H1 (cell line): ENCODE measurements at regions not wholly inside any gene's neighbourhood (a gene's known extent, or its start where the extent isn't known, plus 50 kb on each side); places are given as distances from the start of the nearest gene placed in this dataset.

Experiments
- CTCF ChIA-PET: fragments of 300-600 bp; sonication (Branson Sonifier 250); formaldehyde crosslinking; loops from one replicate; lab custom pipeline; 2021; ENCODE audit not compliant: partially characterized antibody; lab: Charles Lee
- POLR2A ChIA-PET: fragments of 300-600 bp; sonication (Branson Sonifier 250); formaldehyde crosslinking; loops from one replicate; lab custom pipeline; 2021; ENCODE audit warnings: inconsistent platforms; ENCODE audit not compliant: partially characterized antibody; lab: Charles Lee
- DNase-seq, 2 experiments: peaks; one replicate each; pipeline versions ENCODE4 v3.0.0 to v3.0.0-alpha.2; 2010 to 2022; ENCODE audit warnings: low spot score in 2 of 2, low read depth in 1 of 2, mixed read lengths in 1 of 2
- FAIRE-seq: peaks from 2 replicates; lab custom pipeline; 2011; peaks lifted over from hg19 to GRCh38; lab: Jason Lieb, UNC
- H2AFZ ChIP-seq: 2 replicates; pipeline ENCODE4 v1.8.1; 2012; ENCODE audit warnings: low read length, inconsistent platforms
- H2AK5ac ChIP-seq: 2 replicates; pipeline ENCODE4 v1.6.1; 2013; ENCODE audit warnings: low read depth, low read length
- H2BK120ac ChIP-seq: replicated peaks from 2 replicates; pipeline ENCODE3; 2013; ENCODE audit warnings: low read depth, low read length, inconsistent platforms
- H2BK12ac ChIP-seq: 2 replicates; pipeline ENCODE4 v1.6.1; 2013; ENCODE audit warnings: low read depth, low read length
- H2BK15ac ChIP-seq: 2 replicates; pipeline ENCODE4 v1.6.1; 2013; ENCODE audit warnings: low read length
- H2BK20ac ChIP-seq: 2 replicates; pipeline ENCODE4 v1.6.1; 2013; ENCODE audit warnings: low read length
- H2BK5ac ChIP-seq: 2 replicates; pipeline ENCODE4 v1.6.1; 2013; ENCODE audit warnings: low read depth, low read length
- H3K14ac ChIP-seq: 2 replicates; pipeline ENCODE4 v1.6.1; 2013; ENCODE audit warnings: inconsistent platforms; ENCODE audit not compliant: insufficient read length
- H3K18ac ChIP-seq: 2 replicates; pipeline ENCODE4 v1.6.1; 2013; ENCODE audit warnings: low read length; ENCODE audit errors: extremely low read depth
- H3K23ac ChIP-seq: 2 replicates; pipeline ENCODE4 v1.6.1; 2013; ENCODE audit warnings: inconsistent platforms; ENCODE audit not compliant: insufficient read length
- H3K23me2 ChIP-seq: 2 replicates; pipeline ENCODE4 v1.6.1; 2013; ENCODE audit warnings: low read depth, low read length
- H3K27ac ChIP-seq: 2 replicates; pipeline ENCODE4 v1.6.1; 2011; ENCODE audit warnings: low read depth, low read length, inconsistent platforms
- H3K27me3 ChIP-seq, 4 experiments: replicated peaks in 1 of 4; 1 replicate in 1 of 4; 2 replicates in 3 of 4; pipeline versions ENCODE4 v1.6.1 to v1.8.1; 2011 to 2013; ENCODE audit warnings: low read length in 3 of 4, mild to moderate bottlenecking in 3 of 4, inconsistent platforms in 2 of 4, mixed read lengths in 2 of 4, moderate library complexity in 1 of 4; ENCODE audit not compliant: control insufficient read depth in 3 of 4, insufficient read depth in 3 of 4; ENCODE audit errors: extremely low read depth in 1 of 4
- H3K36me3 ChIP-seq, 4 experiments: 2 replicates each; pipeline versions ENCODE4 v1.6.1 to v1.8.1; 2011 to 2013; ENCODE audit warnings: mild to moderate bottlenecking in 4 of 4, low read length in 3 of 4, moderate library complexity in 2 of 4, control low read depth in 1 of 4, inconsistent platforms in 1 of 4; ENCODE audit not compliant: insufficient read depth in 4 of 4, control insufficient read depth in 2 of 4
- H3K4ac ChIP-seq: replicated peaks from 2 replicates; pipeline ENCODE3; 2013; ENCODE audit warnings: low read length, low read depth, mixed read lengths, inconsistent platforms; ENCODE audit not compliant: insufficient read length
- H3K4me1 ChIP-seq, 4 experiments: replicated peaks in 1 of 4; 1 replicate in 1 of 4; 2 replicates in 3 of 4; pipeline versions ENCODE4 v1.6.1 to v1.8.1; 2011 to 2013; ENCODE audit warnings: low read length in 3 of 4, inconsistent platforms in 2 of 4, mixed read lengths in 1 of 4; ENCODE audit not compliant: insufficient read depth in 4 of 4, control insufficient read depth in 3 of 4
- H3K4me2 ChIP-seq, 2 experiments: 2 replicates each; pipeline versions ENCODE4 v1.6.1 to v1.8.1; 2011 to 2013; ENCODE audit warnings: low read depth in 2 of 2, low read length in 2 of 2, control low read depth in 1 of 2, inconsistent platforms in 1 of 2, mild to moderate bottlenecking in 1 of 2; ENCODE audit not compliant: insufficient read depth in 1 of 2
- H3K4me3 ChIP-seq, 4 experiments: fragments of 200-600, 300-600 bp in 1 of 4; sonication (generic), shearing (Covaris generic), sonication (Bioruptor Twin) in 1 of 4; 2 replicates each; pipeline versions ENCODE4 v1.5.1 to v1.8.1; 2011 to 2016; ENCODE audit warnings: low read length in 4 of 4, low read depth in 3 of 4, control low read depth in 2 of 4, inconsistent platforms in 2 of 4, mild to moderate bottlenecking in 2 of 4, mixed read lengths in 1 of 4, moderate library complexity in 1 of 4; ENCODE audit not compliant: insufficient read depth in 2 of 4; ENCODE audit errors: extremely low read depth in 1 of 4
- H3K56ac ChIP-seq: replicated peaks from 2 replicates; pipeline ENCODE3; 2013; ENCODE audit warnings: low read depth, mild to moderate bottlenecking, mixed read lengths, low read length, inconsistent platforms; ENCODE audit not compliant: insufficient read length
- H3K79me1 ChIP-seq: 2 replicates; pipeline ENCODE4 v1.6.1; 2013; ENCODE audit warnings: low read depth, low read length, control low read depth
- H3K79me2 ChIP-seq, 2 experiments: 2 replicates each; pipeline versions ENCODE4 v1.6.1 to v1.8.1; 2012 to 2013; ENCODE audit warnings: low read length in 2 of 2, mild to moderate bottlenecking in 2 of 2, inconsistent platforms in 1 of 2; ENCODE audit not compliant: insufficient read depth in 2 of 2, control insufficient read depth in 1 of 2
- H3K9ac ChIP-seq, 4 experiments: replicated peaks in 1 of 4; 1 replicate in 1 of 4; 2 replicates in 3 of 4; pipeline versions ENCODE4 v1.6.1 to v1.8.1; 2011 to 2013; ENCODE audit warnings: low read depth in 3 of 4, low read length in 3 of 4, control low read depth in 2 of 4, mild to moderate bottlenecking in 2 of 4, moderate library complexity in 2 of 4, inconsistent platforms in 1 of 4; ENCODE audit errors: extremely low read depth in 1 of 4
- H3K9me3 ChIP-seq, 2 experiments: 2 replicates each; pipeline versions ENCODE4 v1.6.1 to v1.8.1; 2012 to 2013; ENCODE audit warnings: mild to moderate bottlenecking in 2 of 2, moderate library complexity in 2 of 2, control low read depth in 1 of 2, inconsistent platforms in 1 of 2, low read depth in 1 of 2, low read length in 1 of 2, mixed read lengths in 1 of 2; ENCODE audit not compliant: insufficient read depth in 2 of 2
- H4K20me1 ChIP-seq, 2 experiments: replicated peaks in 1 of 2; 2 replicates each; pipeline versions ENCODE3 to v1.8.1; 2011 to 2013; ENCODE audit warnings: inconsistent platforms in 2 of 2, low read length in 2 of 2, mild to moderate bottlenecking in 1 of 2; ENCODE audit not compliant: insufficient read depth in 2 of 2, control insufficient read depth in 1 of 2
- H4K5ac ChIP-seq: 2 replicates; pipeline ENCODE4 v1.6.1; 2013; ENCODE audit warnings: low read length, low read depth, mixed read lengths, inconsistent platforms; ENCODE audit not compliant: insufficient read length
- H4K8ac ChIP-seq: 2 replicates; pipeline ENCODE4 v1.8.0; 2013; ENCODE audit warnings: mild to moderate bottlenecking, moderate library complexity, low read length, inconsistent platforms; ENCODE audit not compliant: insufficient read depth; ENCODE audit errors: extremely low read depth
- H4K91ac ChIP-seq: replicated peaks from 2 replicates; pipeline ENCODE3; 2013; ENCODE audit warnings: low read length, mixed read lengths, inconsistent platforms; ENCODE audit not compliant: insufficient read length
- BCL11A ChIP-seq, 2 experiments: IDR thresholded peaks; one replicate each; pipeline ENCODE4 v1.6.1; 2011; ENCODE audit warnings: low read depth in 2 of 2, low read length in 2 of 2, mild to moderate bottlenecking in 2 of 2
- CHD1 ChIP-seq: IDR thresholded peaks from 2 replicates; pipeline ENCODE4 v1.6.1; 2012; ENCODE audit warnings: low read depth, low read length, improper control_type of control experiment
- NANOG ChIP-seq: IDR thresholded peaks from 2 replicates; pipeline ENCODE4 v1.6.1; 2011; ENCODE audit warnings: low read length, low read depth, mild to moderate bottlenecking, inconsistent platforms; ENCODE audit not compliant: insufficient read depth, poor library complexity, severe bottlenecking
- TEAD4 ChIP-seq: IDR thresholded peaks from 2 replicates; pipeline ENCODE4 v1.6.1; 2012; ENCODE audit warnings: low read depth, low read length, inconsistent platforms, mixed read lengths
- WGBS, 2 experiments: shearing (Covaris generic) in 1 of 2; methylation state at CpG; one replicate each; pipeline versions ENCODE4 v1.1.6 to v1.1.7; 2013 to 2015; ENCODE audit warnings: low lambda C conversion rate in 2 of 2, mixed read lengths in 2 of 2, inconsistent platforms in 1 of 2, low coverage in 1 of 2, missing lambda C conversion rate in 1 of 2; ENCODE audit not compliant: insufficient replicate concordance in 2 of 2, insufficient coverage in 1 of 2, insufficient read length in 1 of 2; ENCODE audit errors: extremely low coverage in 1 of 2, missing lambda C conversion rate in 1 of 2; 5-methylcytosine and 5-hydroxymethylcytosine counted together

- Histone ChIP-seq H3K23me2 (no peaks in the 10 kb centered on the region), H4K91ac (no peak overlapping the region), H2BK12ac (no peak overlapping the region), H2BK5ac (no peak overlapping the region), H3K9me3 (no peaks in the 10 kb centered on the region), H3K56ac (no peak overlapping the region), H3K9ac (no peak overlapping the region), H3K4ac (no peak overlapping the region), H3K27ac (no peak overlapping the region), H4K5ac (no peak overlapping the region), H3K18ac (no peak overlapping the region), H3K79me1 (no peaks in the 10 kb centered on the region), H3K27me3 (no peaks in the 10 kb centered on the region), H3K23ac (no peak overlapping the region), H2AK5ac (no peak overlapping the region), H2BK120ac (no peak overlapping the region), H3K4me2 (no peak overlapping the region), H3K4me3 (no peak overlapping the region), H2BK15ac (no peak overlapping the region), H2AFZ (no peak overlapping the region), H3K36me3 (no peaks in the 10 kb centered on the region), H3K4me1 (peaks cover 0 to 7% (median 0%) of the 10 kb centered on the region in 4 experiments; a peak in 1 of 7 replicates), H3K79me2 (no peaks in the 10 kb centered on the region), H4K8ac (no peak overlapping the region), H3K14ac (no peak overlapping the region), H4K20me1 (no peaks in the 10 kb centered on the region), H2BK20ac (no peak overlapping the region)
- DNase-seq (no peak), FAIRE-seq (no peak)
- no peak for TF ChIP-seq TEAD4
- TF ChIP-seq BCL11A (IDR thresholded peaks at IDR 0.05; ENCODE audit: low read depth in 2 of 2, low read length in 2 of 2): no peak
- no peak for TF ChIP-seq NANOG
- TF ChIP-seq CHD1: no peak
- 87% methylated on average over 7 of the region's 8 CpGs; no CpG with 5 or more reads in 1 of the 2 experiments for WGBS, 2 experiments
- ChIA-PET CTCF (interaction anchor here (1.0 to 21.6 kb wide), 3 partner anchors 280 to 351 kb away, joined by 3 to 807 read pairs (median 410); no protein-coding TSS in a partner anchor), POLR2A (no interaction called here)
Observed at GRCh38 chr1:94339206-94339927, 78.8 kb upstream of the ABCD3 start.
